OCI-LY1 (cell line): ENCODE measurements at regions not wholly inside any gene's neighbourhood (a gene's known extent, or its start where the extent isn't known, plus 50 kb on each side); places are given as distances from the start of the nearest gene placed in this dataset.

Source experiments
- H2AFZ ChIP-seq: fragments of 200-600 bp; sonication (generic), shearing (Covaris generic); 2 replicates; pipeline ENCODE4 v1.6.0; 2014; ENCODE audit warnings: antibody characterized with exemption, mild to moderate bottlenecking, low read length
- H3F3A ChIP-seq: fragments of 200-600 bp; sonication (generic), shearing (Covaris generic); 2 replicates; pipeline ENCODE4 v1.6.0; 2014; ENCODE audit warnings: mild to moderate bottlenecking, antibody characterized with exemption, low read length, moderate library complexity; ENCODE audit not compliant: insufficient read depth
- H3K27ac ChIP-seq: fragments of 200-600 bp; sonication (generic); 2 replicates; pipeline ENCODE4 v1.5.1; 2014; ENCODE audit warnings: low read length, mixed run types, mild to moderate bottlenecking, low read depth; ENCODE audit not compliant: poor library complexity, severe bottlenecking
- H3K27me3 ChIP-seq: fragments of 200-600 bp; sonication (generic); 2 replicates; pipeline ENCODE4 v1.6.0; 2014; ENCODE audit warnings: antibody characterized with exemption, mild to moderate bottlenecking, low read length, moderate library complexity; ENCODE audit not compliant: insufficient read depth
- H3K36me3 ChIP-seq: fragments of 200-600 bp; sonication (generic); 2 replicates; pipeline ENCODE4 v1.6.1; 2014; ENCODE audit warnings: mild to moderate bottlenecking, antibody characterized with exemption, low read length, moderate library complexity, mixed read lengths; ENCODE audit not compliant: insufficient read depth
- H3K4me1 ChIP-seq: fragments of 200-600 bp; sonication (generic); 2 replicates; pipeline ENCODE4 v1.5.1; 2014; ENCODE audit warnings: mild to moderate bottlenecking, low read length, moderate library complexity; ENCODE audit not compliant: insufficient read depth, severe bottlenecking
- H3K4me2 ChIP-seq: fragments of 200-600 bp; sonication (generic), shearing (Covaris generic); 2 replicates; pipeline ENCODE4 v1.6.1; 2014; ENCODE audit warnings: low read length
- H3K4me3 ChIP-seq: fragments of 200-600 bp; sonication (generic); 2 replicates; pipeline ENCODE4 v1.5.1; 2014; ENCODE audit warnings: low read length, low read depth, mild to moderate bottlenecking, mixed read lengths; ENCODE audit not compliant: poor library complexity, severe bottlenecking
- H3K79me2 ChIP-seq: fragments of 200-600 bp; shearing (Covaris generic); 2 replicates; pipeline ENCODE4 v1.6.1; 2016; ENCODE audit warnings: mixed run types, low read length, mixed read lengths; ENCODE audit not compliant: insufficient read depth
- H3K9ac ChIP-seq: fragments of 200-600 bp; sonication (generic), shearing (Covaris generic); 2 replicates; pipeline ENCODE4 v1.6.1; 2014; ENCODE audit warnings: mild to moderate bottlenecking, low read length, mixed read lengths
- H3K9me2 ChIP-seq: fragments of 200-600 bp; sonication (generic), shearing (Covaris generic); 2 replicates; pipeline ENCODE4 v1.6.1; 2014; ENCODE audit warnings: low read depth, mild to moderate bottlenecking, low read length, mixed read lengths
- H3K9me3 ChIP-seq: fragments of 200-600 bp; shearing (Covaris generic); 2 replicates; pipeline ENCODE4 v1.6.1; 2014; ENCODE audit warnings: low read length, mixed read lengths
- H4K20me1 ChIP-seq: fragments of 200-600 bp; sonication (generic), shearing (Covaris generic); 2 replicates; pipeline ENCODE4 v1.6.0; 2016; ENCODE audit warnings: mild to moderate bottlenecking, low read length; ENCODE audit not compliant: insufficient read depth
- EZH2 ChIP-seq: fragments of 200-600 bp; sonication (generic), shearing (Covaris generic); IDR thresholded peaks from 2 replicates; pipeline ENCODE4 v1.8.0; 2017; ENCODE audit warnings: borderline replicate concordance, mixed run types, mild to moderate bottlenecking, antibody characterized with exemption, low read length, moderate library complexity, mixed read lengths
- TF ChIP-seq, protein P1 (sequence below): fragments of 200-600 bp; sonication (generic), shearing (Covaris generic); IDR thresholded peaks from 2 replicates; pipeline ENCODE4 v1.5.1; 2017; ENCODE audit warnings: mild to moderate bottlenecking, antibody characterized with exemption, low read length, moderate library complexity, mixed read lengths

DNA sequence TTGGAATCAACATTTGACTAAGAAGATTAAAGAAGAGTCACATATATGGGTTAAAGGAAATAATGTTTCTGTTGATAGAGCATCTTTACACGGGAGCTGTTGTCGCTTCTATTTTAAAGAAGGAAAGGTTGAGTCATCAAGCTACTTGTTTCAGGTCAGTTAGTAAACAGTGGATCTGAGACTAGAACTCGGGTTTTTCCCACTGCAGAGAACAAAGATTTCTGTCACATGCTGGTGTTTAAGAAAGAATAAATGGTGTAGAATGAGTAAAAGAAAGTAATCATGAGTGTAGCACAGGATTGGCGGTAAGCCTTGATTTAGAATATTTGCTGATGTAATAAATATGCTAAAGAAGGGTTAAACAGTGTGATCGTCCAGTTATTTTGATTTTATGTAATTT lies 455.5 kb downstream of the AEBP2 start:
- Histone ChIP-seq H3K9ac (no peak overlapping the region), H3K27me3 (no peaks in the 10 kb centered on the region), H3K4me1 (peaks cover 10% of the 10 kb centered on the region), H3K4me2 (no peak overlapping the region), H3K36me3 (no peaks in the 10 kb centered on the region), H3F3A (no peaks in the 10 kb centered on the region), H2AFZ (no peak overlapping the region), H3K27ac (no peak overlapping the region), H4K20me1 (no peaks in the 10 kb centered on the region), H3K9me2 (no peaks in the 10 kb centered on the region), H3K9me3 (no peaks in the 10 kb centered on the region), H3K79me2 (no peaks in the 10 kb centered on the region), H3K4me3 (no peak overlapping the region)
- no peak for TF ChIP-seq EZH2
- TF ChIP-seq, protein P1, sequence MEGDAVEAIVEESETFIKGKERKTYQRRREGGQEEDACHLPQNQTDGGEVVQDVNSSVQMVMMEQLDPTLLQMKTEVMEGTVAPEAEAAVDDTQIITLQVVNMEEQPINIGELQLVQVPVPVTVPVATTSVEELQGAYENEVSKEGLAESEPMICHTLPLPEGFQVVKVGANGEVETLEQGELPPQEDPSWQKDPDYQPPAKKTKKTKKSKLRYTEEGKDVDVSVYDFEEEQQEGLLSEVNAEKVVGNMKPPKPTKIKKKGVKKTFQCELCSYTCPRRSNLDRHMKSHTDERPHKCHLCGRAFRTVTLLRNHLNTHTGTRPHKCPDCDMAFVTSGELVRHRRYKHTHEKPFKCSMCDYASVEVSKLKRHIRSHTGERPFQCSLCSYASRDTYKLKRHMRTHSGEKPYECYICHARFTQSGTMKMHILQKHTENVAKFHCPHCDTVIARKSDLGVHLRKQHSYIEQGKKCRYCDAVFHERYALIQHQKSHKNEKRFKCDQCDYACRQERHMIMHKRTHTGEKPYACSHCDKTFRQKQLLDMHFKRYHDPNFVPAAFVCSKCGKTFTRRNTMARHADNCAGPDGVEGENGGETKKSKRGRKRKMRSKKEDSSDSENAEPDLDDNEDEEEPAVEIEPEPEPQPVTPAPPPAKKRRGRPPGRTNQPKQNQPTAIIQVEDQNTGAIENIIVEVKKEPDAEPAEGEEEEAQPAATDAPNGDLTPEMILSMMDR: no peak

GRCh38 chr12:19895246-19896020 lies 456.1 kb downstream of the AEBP2 start:
- Histone ChIP-seq H3K4me1 (peaks cover 10% of the 10 kb centered on the region), H2AFZ (no peak overlapping the region), H3K4me3 (no peak overlapping the region), H3K4me2 (no peak overlapping the region), H3K36me3 (no peaks in the 10 kb centered on the region), H3K27ac (no peak overlapping the region), H3K79me2 (no peaks in the 10 kb centered on the region), H3K9ac (no peak overlapping the region), H3K9me3 (no peaks in the 10 kb centered on the region), H3K27me3 (no peaks in the 10 kb centered on the region), H3F3A (no peaks in the 10 kb centered on the region), H4K20me1 (no peaks in the 10 kb centered on the region), H3K9me2 (no peaks in the 10 kb centered on the region)
- TF ChIP-seq, protein P1: no peak
- no peak for TF ChIP-seq EZH2

DNA sequence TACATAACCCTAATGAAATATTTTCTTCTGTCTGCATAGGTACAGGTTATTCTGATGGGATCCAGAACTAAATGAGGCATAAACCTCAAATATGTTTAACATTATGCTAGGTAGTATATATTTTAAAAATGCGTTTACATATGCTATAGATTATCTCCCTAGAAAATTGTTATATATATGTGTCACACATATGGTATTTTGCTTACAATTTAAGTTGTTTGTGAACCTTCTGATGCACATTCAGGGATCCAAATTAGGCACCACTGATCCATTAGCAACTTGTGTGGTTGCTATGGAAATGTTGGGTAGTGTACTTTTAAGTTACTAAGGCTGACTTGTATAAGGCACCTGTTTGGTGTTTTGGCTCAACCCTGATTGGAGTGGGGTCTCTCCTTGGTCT lies 456.7 kb downstream of the AEBP2 start:
- peaks cover 10% of the 10 kb centered on the region for H3K4me1 ChIP-seq
- no peak overlapping the region for H3K9ac ChIP-seq
- no peaks in the 10 kb centered on the region for H3K9me2 ChIP-seq
- no peak overlapping the region for H2AFZ ChIP-seq
- no peak for TF ChIP-seq EZH2
- TF ChIP-seq, protein P1: no peak
- H3K79me2 ChIP-seq: no peaks in the 10 kb centered on the region
- H3K4me3 ChIP-seq: no peak overlapping the region
- no peaks in the 10 kb centered on the region for H3K27me3 ChIP-seq
- H3K4me2 ChIP-seq: no peak overlapping the region
- no peaks in the 10 kb centered on the region for H4K20me1 ChIP-seq
- no peaks in the 10 kb centered on the region for H3K36me3 ChIP-seq
- no peaks in the 10 kb centered on the region for H3F3A ChIP-seq
- no peak overlapping the region for H3K27ac ChIP-seq
- no peaks in the 10 kb centered on the region for H3K9me3 ChIP-seq
